NT2/D1 (cell line): ENCODE measurements at regions not wholly inside any gene's neighbourhood (a gene's known extent, or its start where the extent isn't known, plus 50 kb on each side); places are given as distances from the start of the nearest gene placed in this dataset.

Source experiments
- SUZ12 ChIP-seq: IDR thresholded peaks from 2 replicates; pipeline ENCODE4 v1.6.1; 2011; ENCODE audit not compliant: insufficient read length, insufficient read depth; ENCODE audit errors: extremely low read depth
- YY1 ChIP-seq: IDR thresholded peaks from 2 replicates; pipeline ENCODE4 v1.6.1; 2011; ENCODE audit not compliant: insufficient read length, insufficient read depth

DNA sequence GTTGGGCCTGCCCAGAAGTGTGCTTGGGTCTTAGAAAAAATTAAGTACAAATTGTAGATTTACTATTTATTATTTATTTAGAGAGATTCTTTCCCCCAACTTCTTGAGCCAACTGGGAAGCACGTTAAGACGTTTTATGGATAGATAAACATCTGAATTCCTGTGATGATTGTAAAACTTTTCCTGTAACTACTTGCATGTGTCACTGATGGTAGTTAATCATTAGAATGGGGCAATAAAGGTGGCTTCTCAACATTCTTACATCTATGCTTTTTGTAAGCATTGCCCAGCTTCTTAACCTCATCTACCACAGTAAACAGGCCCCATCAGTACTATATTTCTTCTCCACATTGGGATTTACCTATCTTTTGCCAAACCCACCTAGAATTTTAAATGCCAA lies 559.8 kb downstream of the LMO4 start:
- no peak for TF ChIP-seq SUZ12
- no peak for TF ChIP-seq YY1
